ENCODE measurements at regions not wholly inside any gene's neighbourhood (a gene's known extent, or its start where the extent isn't known, plus 50 kb on each side); places are given as distances from the start of the nearest gene placed in this dataset.
"Not testable (repeated sequence)": the region's sequence is repeated elsewhere in the genome, so short reads cannot be mapped to it uniquely, and the experiment has no call there.

DNA sequence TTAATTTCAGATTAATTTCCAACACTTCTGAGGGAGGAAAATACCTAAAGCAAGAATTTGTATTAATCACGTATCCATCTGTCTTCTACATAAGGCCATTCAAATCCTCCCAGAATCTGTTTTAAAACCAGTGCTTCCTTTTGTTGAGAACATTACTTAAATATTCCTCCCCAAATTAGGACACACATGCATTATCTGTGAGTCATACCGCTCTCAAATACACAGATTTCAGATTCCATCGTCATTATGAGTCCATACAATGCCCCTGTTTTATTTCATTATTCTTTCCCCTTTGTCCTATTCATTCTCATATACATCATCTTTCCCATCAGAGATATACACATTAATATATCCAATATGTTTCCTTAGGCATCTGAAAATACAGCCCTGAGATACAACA, 57.3 kb upstream of the PRSS12 start:
- peak; percentile 22 for DNase-seq (ENCODE audit: low read depth)
- H3K4me3 ChIP-seq (ENCODE audit: low read depth, low read length): no peak overlapping the region
- TF ChIP-seq, protein P1, sequence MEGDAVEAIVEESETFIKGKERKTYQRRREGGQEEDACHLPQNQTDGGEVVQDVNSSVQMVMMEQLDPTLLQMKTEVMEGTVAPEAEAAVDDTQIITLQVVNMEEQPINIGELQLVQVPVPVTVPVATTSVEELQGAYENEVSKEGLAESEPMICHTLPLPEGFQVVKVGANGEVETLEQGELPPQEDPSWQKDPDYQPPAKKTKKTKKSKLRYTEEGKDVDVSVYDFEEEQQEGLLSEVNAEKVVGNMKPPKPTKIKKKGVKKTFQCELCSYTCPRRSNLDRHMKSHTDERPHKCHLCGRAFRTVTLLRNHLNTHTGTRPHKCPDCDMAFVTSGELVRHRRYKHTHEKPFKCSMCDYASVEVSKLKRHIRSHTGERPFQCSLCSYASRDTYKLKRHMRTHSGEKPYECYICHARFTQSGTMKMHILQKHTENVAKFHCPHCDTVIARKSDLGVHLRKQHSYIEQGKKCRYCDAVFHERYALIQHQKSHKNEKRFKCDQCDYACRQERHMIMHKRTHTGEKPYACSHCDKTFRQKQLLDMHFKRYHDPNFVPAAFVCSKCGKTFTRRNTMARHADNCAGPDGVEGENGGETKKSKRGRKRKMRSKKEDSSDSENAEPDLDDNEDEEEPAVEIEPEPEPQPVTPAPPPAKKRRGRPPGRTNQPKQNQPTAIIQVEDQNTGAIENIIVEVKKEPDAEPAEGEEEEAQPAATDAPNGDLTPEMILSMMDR (IDR thresholded peaks at IDR 0.05; ENCODE audit: insufficient read depth, low read depth, low read length): no peak

GRCh38 chr4:118417325-118417724, 64.5 kb upstream of the PRSS12 start:
- TF ChIP-seq, protein P1 (IDR thresholded peaks at IDR 0.05; ENCODE audit: insufficient read depth, low read depth, low read length): no peak
- DNase-seq (ENCODE audit: low read depth): peak; percentile 10
- no peak overlapping the region for H3K4me3 ChIP-seq (ENCODE audit: low read depth, low read length)

DNA sequence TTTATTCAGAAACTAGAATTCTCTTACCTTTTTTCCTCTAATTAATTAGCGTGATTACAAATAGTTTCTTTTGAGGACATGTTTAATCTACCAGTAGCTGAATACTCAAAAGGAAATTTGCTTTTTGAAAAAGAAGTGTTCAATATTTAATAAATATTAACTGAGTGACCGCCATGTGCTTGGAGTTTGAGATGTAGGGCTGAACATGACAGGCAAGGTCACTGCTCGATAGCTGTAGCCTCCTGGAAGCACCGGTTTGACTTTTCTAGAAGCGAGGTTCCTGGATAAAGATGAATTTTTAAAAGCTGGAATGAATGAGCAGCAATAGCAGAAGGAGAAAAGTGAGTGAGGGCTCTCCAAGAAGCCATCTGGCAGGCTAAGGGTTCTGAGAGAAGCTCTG, 65.0 kb upstream of the PRSS12 start:
- DNase-seq (ENCODE audit: low read depth); H3K4me3 ChIP-seq (ENCODE audit: low read depth, low read length): not testable (repeated sequence)

GRCh38 chr4:118418396-118418795, 65.6 kb upstream of the PRSS12 start:
- not testable (repeated sequence) for DNase-seq (ENCODE audit: low read depth); H3K4me3 ChIP-seq (ENCODE audit: low read depth, low read length)

- peak; percentile 51 for DNase-seq (ENCODE audit: low read depth)
- not testable (repeated sequence) for H3K4me3 ChIP-seq (ENCODE audit: low read depth, low read length)
Observed at GRCh38 chr4:118419626-118420025, 66.8 kb upstream of the PRSS12 start.

DNA sequence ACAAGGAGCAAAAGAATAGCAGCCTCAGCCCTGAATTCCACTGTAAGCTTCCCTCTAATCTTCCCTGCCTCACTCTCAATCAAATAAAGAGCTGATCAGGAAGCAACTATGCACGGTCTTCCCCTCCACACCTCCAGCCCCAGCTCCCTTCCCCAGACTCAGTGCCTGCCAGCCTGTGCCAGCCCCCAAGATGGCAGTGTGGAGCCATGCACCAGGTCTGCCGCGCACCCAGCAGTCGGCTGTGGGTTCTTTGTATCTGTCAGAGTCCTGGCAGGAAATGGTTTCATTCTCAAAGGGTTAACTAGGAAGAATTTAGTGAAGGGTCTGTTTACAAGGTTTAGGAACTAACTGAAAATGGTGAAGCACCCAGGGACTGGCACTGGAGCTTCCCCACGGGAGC, 71.3 kb upstream of the PRSS12 start:
- TF ChIP-seq, protein P1 (IDR thresholded peaks at IDR 0.05; ENCODE audit: insufficient read depth, low read depth, low read length): peak; percentile 41
- H3K4me3 ChIP-seq (ENCODE audit: low read depth, low read length): not testable (repeated sequence)
- peak; percentile 4 for DNase-seq (ENCODE audit: low read depth)

DNA sequence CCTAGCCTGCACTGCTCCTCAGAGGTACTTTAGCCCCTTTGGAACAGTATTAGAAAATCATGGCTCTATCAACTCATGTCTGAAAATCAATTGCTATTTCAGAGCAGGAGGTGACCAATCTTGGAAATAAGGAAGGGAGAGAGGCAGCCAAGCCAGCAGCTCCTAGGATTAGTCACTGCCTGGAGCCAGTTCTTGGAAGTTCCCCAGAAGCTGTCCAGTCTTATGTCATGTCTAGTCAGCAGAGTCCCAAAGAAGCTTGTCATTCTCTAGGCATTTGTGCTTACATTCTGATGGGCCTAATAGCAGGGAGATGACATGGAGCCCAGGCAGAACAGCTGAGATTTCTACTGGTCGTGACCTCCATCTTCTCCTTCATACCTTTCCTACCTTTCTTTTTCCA, 76.1 kb upstream of the PRSS12 start:
- H3K4me3 ChIP-seq (ENCODE audit: low read depth, low read length); DNase-seq (ENCODE audit: low read depth): not testable (repeated sequence)

DNA sequence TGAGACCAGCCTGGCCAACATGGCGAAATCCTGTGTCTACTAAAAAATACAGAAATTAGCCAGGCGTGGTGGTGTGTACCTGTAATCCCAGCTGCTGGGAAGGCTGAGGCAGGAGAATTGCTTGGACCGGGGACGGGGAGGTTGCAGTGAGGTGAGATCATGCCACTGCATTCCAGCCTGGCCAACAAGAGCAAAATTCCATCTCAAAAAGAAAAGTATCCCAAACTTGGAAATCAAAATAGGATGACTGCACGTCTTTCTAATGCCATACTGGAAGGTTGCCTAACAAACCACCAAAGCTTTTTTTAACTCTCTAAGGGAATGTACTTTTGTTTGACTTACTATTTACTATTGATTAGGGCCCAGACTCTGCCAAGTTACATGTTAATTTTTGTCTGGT, 79.6 kb upstream of the PRSS12 start:
- not testable (repeated sequence) for H3K4me3 ChIP-seq (ENCODE audit: low read depth, low read length); DNase-seq (ENCODE audit: low read depth)

DNA sequence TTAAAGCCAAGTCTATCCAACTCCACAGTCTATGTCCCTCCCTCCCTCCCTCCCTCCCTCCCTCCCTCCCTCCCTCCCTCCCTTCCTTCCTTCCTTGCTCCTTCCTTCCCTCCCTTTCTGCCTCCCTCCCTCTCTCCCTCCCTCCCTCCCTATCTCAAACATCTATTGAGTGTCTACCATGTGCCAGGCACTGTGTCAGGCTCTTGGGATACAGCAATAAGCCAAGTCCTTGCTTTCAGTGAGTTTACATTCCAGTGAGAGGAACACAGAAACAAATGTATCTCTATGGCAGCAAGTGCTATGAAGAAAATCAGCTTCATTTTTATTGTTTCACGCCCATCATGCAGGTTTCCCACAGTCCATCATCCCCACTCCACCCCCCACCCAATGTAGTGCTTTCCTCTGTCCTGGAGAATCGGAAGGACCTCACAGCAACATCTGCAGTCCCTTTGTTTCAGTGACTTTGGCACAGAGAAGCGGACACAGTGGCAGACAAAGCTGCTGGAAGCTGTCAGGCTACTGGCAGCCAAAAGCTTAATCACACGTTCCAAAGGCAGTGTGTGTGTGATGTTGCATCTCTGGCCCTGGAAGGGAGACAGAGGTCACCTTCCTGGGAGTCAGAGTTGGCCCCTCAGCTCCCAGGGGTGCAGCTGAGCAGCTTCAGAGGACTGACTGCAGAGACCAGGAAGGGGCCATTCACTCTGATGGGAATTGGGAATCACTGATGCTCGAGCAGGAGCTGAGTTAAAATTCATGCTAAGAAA, 81.0 kb upstream of the PRSS12 start:
- DNase-seq (ENCODE audit: low read depth); H3K4me3 ChIP-seq (ENCODE audit: low read depth, low read length): not testable (repeated sequence)

GRCh38 chr4:118435415-118435814, 82.6 kb upstream of the PRSS12 start:
- not testable (repeated sequence) for DNase-seq (ENCODE audit: low read depth); H3K4me3 ChIP-seq (ENCODE audit: low read depth, low read length)

GRCh38 chr4:118442115-118442837, 89.5 kb upstream of the PRSS12 start:
- not testable (repeated sequence) for H3K4me3 ChIP-seq (ENCODE audit: low read depth, low read length); DNase-seq (ENCODE audit: low read depth)

DNA sequence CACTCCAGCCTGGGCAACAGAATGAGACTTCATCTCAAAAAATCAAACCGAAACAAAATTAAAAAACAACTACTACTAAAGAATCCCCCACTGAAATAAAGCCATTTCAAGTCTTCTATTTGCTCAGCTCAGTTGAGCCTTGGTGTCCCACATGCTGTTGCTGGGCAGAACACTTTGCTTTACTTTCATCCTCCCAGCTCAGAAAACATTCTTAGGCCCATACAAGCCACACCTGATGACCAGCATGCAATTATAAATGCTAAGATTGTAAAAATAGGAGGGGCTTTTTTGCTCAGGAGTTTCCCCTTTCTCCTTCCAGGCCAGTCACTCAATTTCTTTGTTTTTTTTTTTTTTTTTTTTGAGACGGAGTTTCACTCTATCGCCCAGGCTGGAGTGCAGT, 94.6 kb upstream of the PRSS12 start:
- not testable (repeated sequence) for H3K4me3 ChIP-seq (ENCODE audit: low read depth, low read length); DNase-seq (ENCODE audit: low read depth)

- not testable (repeated sequence) for H3K4me3 ChIP-seq (ENCODE audit: low read depth, low read length)
- DNase-seq (ENCODE audit: low read depth): peak; percentile 6
Observed at GRCh38 chr4:118454857-118455256, 102.1 kb upstream of the PRSS12 start.

DNA sequence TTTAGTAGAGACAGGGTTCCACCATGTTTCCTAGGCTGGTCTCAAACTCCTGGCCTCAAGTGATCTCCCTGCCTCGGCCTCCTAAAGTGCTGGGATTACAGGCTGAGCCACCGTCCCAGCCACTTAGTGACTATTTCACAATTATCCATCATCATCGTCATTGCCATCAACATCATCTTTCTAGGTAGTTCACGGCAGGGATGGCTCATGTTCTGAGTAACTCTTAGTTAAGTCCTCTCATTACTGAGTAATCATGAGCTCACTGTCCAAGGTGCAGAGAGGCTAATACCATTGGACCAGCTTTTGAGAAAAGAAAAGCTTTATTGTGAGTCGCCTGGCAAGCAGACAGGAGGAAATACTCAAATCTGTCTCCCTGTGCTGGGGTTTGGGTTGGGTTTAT, 108.6 kb upstream of the PRSS12 start:
- DNase-seq (ENCODE audit: low read depth); H3K4me3 ChIP-seq (ENCODE audit: low read depth, low read length): not testable (repeated sequence)

DNA sequence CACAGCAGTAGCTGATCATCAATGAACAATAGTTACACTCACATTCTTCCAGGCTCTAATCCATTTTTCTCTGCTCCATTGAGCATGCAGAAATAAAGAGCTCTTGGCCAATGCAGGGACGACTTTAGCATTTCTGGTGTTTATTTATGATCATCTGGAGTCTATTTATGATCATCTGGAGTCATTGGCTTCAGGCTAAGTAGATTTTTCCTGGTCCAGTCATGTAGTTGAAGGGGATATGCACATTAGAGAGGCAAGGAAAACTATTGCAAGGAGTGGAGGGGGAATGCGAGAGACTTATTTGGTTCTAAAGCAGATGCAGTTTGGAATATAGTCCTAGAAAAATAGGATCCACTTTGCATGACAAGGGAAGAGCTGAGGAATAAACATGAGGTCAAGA, 113.0 kb upstream of the PRSS12 start:
- DNase-seq (ENCODE audit: low read depth); H3K4me3 ChIP-seq (ENCODE audit: low read depth, low read length): not testable (repeated sequence)
